Smooth muscle cell (in vitro differentiated cells): ENCODE measurements at regions not wholly inside any gene's neighbourhood (a gene's known extent, or its start where the extent isn't known, plus 50 kb on each side); places are given as distances from the start of the nearest gene placed in this dataset.

Experiments
- DNase-seq: peaks from one replicate; lab custom pipeline; 2025; ENCODE audit not compliant: unreplicated experiment; lab: John Stamatoyannopoulos, UW
- H2AFZ ChIP-seq: fragments of 200-600 bp; sonication (generic); 2 replicates; pipeline ENCODE4 v1.6.0; 2016; ENCODE audit warnings: antibody characterized with exemption, low read depth, mild to moderate bottlenecking
- H3F3A ChIP-seq: fragments of 200-600 bp; sonication (generic); 2 replicates; pipeline ENCODE4 v1.6.0; 2017; ENCODE audit warnings: antibody characterized with exemption, low read depth
- H3K27ac ChIP-seq: fragments of 200-600 bp; sonication (generic); 2 replicates; pipeline ENCODE4 v1.5.1; 2016; ENCODE audit warnings: low read depth, mild to moderate bottlenecking
- H3K27me3 ChIP-seq: fragments of 200-600 bp; sonication (generic); 2 replicates; pipeline ENCODE4 v1.6.1; 2016; ENCODE audit warnings: low read depth, mild to moderate bottlenecking
- H3K36me3 ChIP-seq: fragments of 200-600 bp; sonication (generic); 2 replicates; pipeline ENCODE4 v1.5.1; 2016; ENCODE audit warnings: low read depth
- H3K4me1 ChIP-seq: fragments of 200-600 bp; sonication (generic); 2 replicates; pipeline ENCODE4 v1.5.1; 2016; ENCODE audit warnings: low read depth
- H3K4me2 ChIP-seq: fragments of 200-600 bp; sonication (generic); 2 replicates; pipeline ENCODE4 v1.6.0; 2016; ENCODE audit warnings: mild to moderate bottlenecking
- H3K4me3 ChIP-seq: fragments of 200-600 bp; sonication (generic); 2 replicates; pipeline ENCODE4 v1.5.1; 2016; ENCODE audit warnings: mild to moderate bottlenecking
- H3K79me2 ChIP-seq: fragments of 200-600 bp; sonication (generic); 2 replicates; pipeline ENCODE4 v1.6.0; 2016; ENCODE audit warnings: low read depth, mild to moderate bottlenecking
- H3K9ac ChIP-seq: fragments of 200-600 bp; sonication (generic); 2 replicates; pipeline ENCODE4 v1.6.0; 2016; ENCODE audit warnings: low read depth
- H3K9me3 ChIP-seq: fragments of 200-600 bp; sonication (generic); replicated peaks from 2 replicates; pipeline ENCODE4 v1.5.1; 2016; ENCODE audit warnings: low read depth
- H4K20me1 ChIP-seq: fragments of 200-600 bp; sonication (generic); 2 replicates; pipeline ENCODE4 v1.6.0; 2016; ENCODE audit warnings: low read depth
- CTCF ChIP-seq: fragments of 200-600 bp; sonication (generic); IDR thresholded peaks from 2 replicates; pipeline ENCODE4 v1.5.1; 2017; ENCODE audit warnings: borderline replicate concordance, mild to moderate bottlenecking, antibody characterized with exemption; ENCODE audit not compliant: insufficient read depth, poor library complexity, severe bottlenecking
- WGBS: methylation state at CpG from one replicate; pipeline ENCODE4 v1.1.7; 2016; ENCODE audit warnings: low lambda C conversion rate; 5-methylcytosine and 5-hydroxymethylcytosine counted together

- no peak overlapping the region for H3K4me2 ChIP-seq
- H3F3A ChIP-seq: no peaks in the 10 kb centered on the region
- WGBS: 87% methylated on average over 5 of the region's 5 CpGs
- no peaks in the 10 kb centered on the region for H3K27me3 ChIP-seq
- H3K9me3 ChIP-seq: no peaks in the 10 kb centered on the region
- no peaks in the 10 kb centered on the region for H3K36me3 ChIP-seq
- no peaks in the 10 kb centered on the region for H3K79me2 ChIP-seq
- DNase-seq: no peak
- no peak overlapping the region for H3K9ac ChIP-seq
- H2AFZ ChIP-seq: no peak overlapping the region
- H4K20me1 ChIP-seq: no peaks in the 10 kb centered on the region
- H3K4me3 ChIP-seq: no peak overlapping the region
- TF ChIP-seq CTCF: no peak
- no peaks in the 10 kb centered on the region for H3K4me1 ChIP-seq
- H3K27ac ChIP-seq: no peak overlapping the region
These were observed 69.7 kb upstream of the POMGNT2 start for GRCh38 chr3:43175541-43175940.

- no peaks in the 10 kb centered on the region for H3K36me3 ChIP-seq
- DNase-seq: no peak
- no peaks in the 10 kb centered on the region for H3K79me2 ChIP-seq
- no peaks in the 10 kb centered on the region for H3K27me3 ChIP-seq
- H2AFZ ChIP-seq: no peak overlapping the region
- no peaks in the 10 kb centered on the region for H4K20me1 ChIP-seq
- no peak for TF ChIP-seq CTCF
- no peaks in the 10 kb centered on the region for H3K4me1 ChIP-seq
- no peak overlapping the region for H3K4me3 ChIP-seq
- H3K9me3 ChIP-seq: no peaks in the 10 kb centered on the region
- no peak overlapping the region for H3K27ac ChIP-seq
- no peak overlapping the region for H3K9ac ChIP-seq
- H3F3A ChIP-seq: no peaks in the 10 kb centered on the region
- H3K4me2 ChIP-seq: no peak overlapping the region
These were observed 68.1 kb upstream of the POMGNT2 start for GRCh38 chr3:43173949-43174348.

- no peak for TF ChIP-seq CTCF
- Histone ChIP-seq H2AFZ (no peak overlapping the region), H3K4me2 (no peak overlapping the region)
These were observed 65.9 kb upstream of the POMGNT2 start for GRCh38 chr3:43171748-43172147.

GRCh38 chr3:43170553-43170952 lies 64.7 kb upstream of the POMGNT2 start:
- Histone ChIP-seq H4K20me1 (no peaks in the 10 kb centered on the region), H3K9me3 (no peaks in the 10 kb centered on the region), H3K4me2 (no peak overlapping the region), H3K4me3 (no peak overlapping the region), H3K27me3 (no peaks in the 10 kb centered on the region), H3K79me2 (no peaks in the 10 kb centered on the region), H3F3A (no peaks in the 10 kb centered on the region), H2AFZ (no peak overlapping the region), H3K27ac (no peak overlapping the region), H3K4me1 (no peaks in the 10 kb centered on the region), H3K36me3 (no peaks in the 10 kb centered on the region), H3K9ac (no peak overlapping the region)
- WGBS: 86% methylated on average over 7 of the region's 7 CpGs
- no peak for DNase-seq
- TF ChIP-seq CTCF: no peak

More at GRCh38 chr3:43171748-43172147, 65.9 kb upstream of the POMGNT2 start:
- 72% methylated on average over 5 of the region's 5 CpGs for WGBS
- Histone ChIP-seq H3K9me3 (no peaks in the 10 kb centered on the region), H3K9ac (no peak overlapping the region), H3K36me3 (no peaks in the 10 kb centered on the region), H3K27ac (no peak overlapping the region), H3K27me3 (no peaks in the 10 kb centered on the region), H3K4me3 (no peak overlapping the region), H3K4me1 (no peaks in the 10 kb centered on the region), H3K79me2 (no peaks in the 10 kb centered on the region), H3F3A (no peaks in the 10 kb centered on the region), H4K20me1 (no peaks in the 10 kb centered on the region)
- no peak for DNase-seq
